ENCODE measurements at regions not wholly inside any gene's neighbourhood (a gene's known extent, or its start where the extent isn't known, plus 50 kb on each side); places are given as distances from the start of the nearest gene placed in this dataset.
"Not testable (repeated sequence)": the region's sequence is repeated elsewhere in the genome, so short reads cannot be mapped to it uniquely, and the experiment has no call there.

GRCh38 chr6:122276637-122277036 lies 122.8 kb upstream of the HSF2 start:
- DNase-seq (ENCODE audit: low spot score): no peak

GRCh38 chr6:122280105-122281021 lies 119.1 kb upstream of the HSF2 start:
- not testable (repeated sequence) for DNase-seq (ENCODE audit: low spot score)

- no peak for DNase-seq (ENCODE audit: low spot score)
Observed at GRCh38 chr6:122283884-122284283, 115.6 kb upstream of the HSF2 start.

GRCh38 chr6:122284848-122285247 lies 114.6 kb upstream of the HSF2 start:
- DNase-seq (ENCODE audit: low spot score): no peak

GRCh38 chr6:122285292-122285913 lies 114.0 kb upstream of the HSF2 start:
- no peak for DNase-seq (ENCODE audit: low spot score)

GRCh38 chr6:122286512-122286911 lies 112.9 kb upstream of the HSF2 start:
- DNase-seq (ENCODE audit: low spot score): no peak

GRCh38 chr6:122289762-122290539 lies 109.5 kb upstream of the HSF2 start:
- no peak for DNase-seq (ENCODE audit: low spot score)

- DNase-seq (ENCODE audit: low spot score): no peak
Observed at GRCh38 chr6:122297010-122297409, 102.4 kb upstream of the HSF2 start.

GRCh38 chr6:122302067-122302466 lies 97.4 kb upstream of the HSF2 start:
- no peak for DNase-seq (ENCODE audit: low spot score)

DNA sequence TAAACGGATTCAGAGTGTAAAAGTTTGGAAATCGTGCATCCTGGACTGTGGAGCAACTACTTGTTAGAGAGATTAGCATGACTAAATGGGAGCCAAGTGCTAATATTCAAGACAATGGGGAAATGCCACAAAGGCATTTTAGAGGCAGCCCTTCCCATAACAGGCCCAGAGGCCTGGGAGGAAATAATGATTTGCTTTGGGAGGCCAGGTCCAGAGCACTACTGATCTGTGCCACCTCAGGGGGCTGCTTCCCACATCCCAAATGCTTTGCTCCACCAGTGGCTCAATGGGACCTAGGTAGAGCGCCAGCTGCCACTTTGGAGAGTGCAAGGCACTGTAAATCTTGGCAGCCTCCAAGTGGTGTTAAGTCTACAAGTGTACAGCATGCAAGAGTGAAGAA lies 91.9 kb upstream of the HSF2 start:
- no peak for DNase-seq (ENCODE audit: low spot score)

- DNase-seq (ENCODE audit: low spot score): no peak
Observed at GRCh38 chr6:122308074-122308473, 91.4 kb upstream of the HSF2 start.

DNA sequence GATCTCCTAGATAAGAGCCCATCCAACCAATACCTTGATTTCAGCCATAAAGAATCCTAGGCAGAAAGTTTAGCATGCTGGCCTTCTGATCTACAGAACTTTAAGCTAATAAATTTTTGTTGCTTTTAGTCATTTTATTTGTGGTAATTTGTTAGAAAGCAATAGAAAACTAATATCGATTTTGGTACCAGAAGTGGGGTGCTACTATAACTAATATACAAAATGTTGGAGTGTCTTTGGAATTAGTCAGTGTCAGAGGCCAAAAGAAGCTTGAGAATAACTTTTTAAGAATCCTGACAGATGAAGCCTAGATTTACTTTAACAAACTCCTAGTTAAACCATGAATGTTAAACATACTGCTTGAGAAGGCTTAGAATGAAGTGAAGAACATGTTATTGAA lies 83.6 kb upstream of the HSF2 start:
- no peak for DNase-seq (ENCODE audit: low spot score)

- DNase-seq (ENCODE audit: low spot score): no peak
Observed at GRCh38 chr6:122322824-122323223, 76.6 kb upstream of the HSF2 start.

- DNase-seq (ENCODE audit: low spot score): no peak
Observed at GRCh38 chr6:122323361-122323760, 76.1 kb upstream of the HSF2 start.

DNA sequence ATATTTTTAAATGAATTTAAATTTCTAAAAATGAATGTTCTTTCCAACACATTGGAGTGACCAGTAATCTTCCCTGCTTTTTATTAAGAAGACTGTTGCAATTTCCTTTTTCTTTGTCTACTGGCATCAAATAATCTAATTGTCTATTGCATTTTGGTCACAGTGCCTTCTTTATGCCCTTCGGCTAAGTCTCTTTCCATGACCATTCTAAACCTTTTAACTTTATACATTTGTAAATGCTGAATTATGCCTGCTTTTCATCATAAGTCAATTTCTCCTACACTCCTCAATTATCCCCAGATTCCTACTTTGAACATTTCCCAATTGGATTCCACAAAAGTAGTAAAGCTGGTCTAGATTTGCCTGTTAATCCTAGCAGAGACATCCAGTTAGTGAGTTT lies 69.1 kb upstream of the HSF2 start:
- DNase-seq (ENCODE audit: low spot score): no peak

GRCh38 chr6:122337645-122338044 lies 61.8 kb upstream of the HSF2 start:
- DNase-seq (ENCODE audit: low spot score): no peak

- no peak for DNase-seq (ENCODE audit: low spot score)
Observed at GRCh38 chr6:122339661-122340060, 59.8 kb upstream of the HSF2 start.

DNA sequence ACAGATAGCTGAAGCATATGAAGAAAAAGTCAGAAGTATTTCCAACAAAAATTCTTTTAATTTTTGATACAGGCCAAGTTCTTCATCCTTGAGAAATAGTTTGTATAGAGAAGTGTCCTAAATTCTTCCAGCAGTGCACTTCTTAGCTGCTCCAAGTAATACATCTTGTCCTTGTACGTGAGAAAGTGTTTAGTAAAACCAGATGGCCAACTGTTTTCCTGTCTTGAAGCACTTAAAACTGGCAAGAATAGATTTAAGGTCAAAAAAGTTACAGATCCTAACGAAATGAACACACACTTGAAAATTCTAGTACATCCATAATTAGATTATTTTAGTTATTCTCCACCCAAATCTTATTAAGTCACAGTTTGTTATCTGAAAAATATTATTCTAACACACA lies 52.2 kb upstream of the HSF2 start:
- no peak for DNase-seq (ENCODE audit: low spot score)

- no peak for DNase-seq (ENCODE audit: low spot score)
Observed at GRCh38 chr6:122347751-122348150, 51.7 kb upstream of the HSF2 start.

Measured in CD4-positive, alpha-beta T cell treated with Interleukin-6 at 100 ng/mL for 8 hours (primary cell).